ENCODE measurements at regions not wholly inside any gene's neighbourhood (a gene's known extent, or its start where the extent isn't known, plus 50 kb on each side); places are given as distances from the start of the nearest gene placed in this dataset.

DNA sequence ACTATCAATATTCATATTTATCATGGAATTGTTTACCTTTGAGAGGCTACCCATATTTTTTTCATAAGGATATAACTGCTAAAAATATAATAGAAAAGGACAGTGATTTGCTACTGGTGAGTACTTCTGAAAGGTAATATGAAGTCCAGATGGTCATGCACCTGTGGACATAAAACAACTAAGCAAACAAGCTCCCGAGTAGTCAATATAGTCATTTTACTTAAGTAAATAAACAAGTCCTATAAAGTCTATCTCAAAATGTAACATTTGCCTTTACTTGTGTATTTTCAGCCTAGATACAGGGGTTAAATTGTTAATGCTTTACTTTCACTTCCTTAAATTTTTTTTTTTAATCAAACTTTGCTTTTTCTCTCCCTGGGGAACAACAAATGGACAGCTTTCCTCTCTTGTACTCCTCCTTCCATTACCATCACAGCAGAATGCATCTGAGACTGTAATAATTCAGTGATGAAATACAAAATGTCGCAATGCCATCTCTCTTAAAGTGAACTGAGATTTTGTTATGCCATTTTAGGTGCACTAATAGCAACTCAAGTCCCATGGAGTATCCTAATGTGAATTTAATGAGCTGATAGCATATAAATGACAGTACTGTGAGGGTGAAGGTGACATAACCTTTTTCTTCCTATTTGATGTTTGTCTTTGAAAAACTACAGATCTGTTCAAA, 1325.4 kb upstream of the ZEB2 start:
- no peak for ATAC-seq
- TF ChIP-seq SNAI2 (CRISPR knock-in tag; IDR thresholded peaks at IDR 0.05) (no peak), ZFP30 (CRISPR knock-in tag; IDR thresholded peaks at IDR 0.05) (no peak), ZFP3 (CRISPR knock-in tag; IDR thresholded peaks at IDR 0.05) (no peak), TCF4 (CRISPR knock-in tag; IDR thresholded peaks at IDR 0.05; ENCODE audit: borderline replicate concordance) (no peak), GLIS3 (CRISPR knock-in tag; IDR thresholded peaks at IDR 0.05) (no peak), ISL1 (CRISPR knock-in tag; IDR thresholded peaks at IDR 0.05) (peak; percentile 66), PPARA (CRISPR knock-in tag; IDR thresholded peaks at IDR 0.05; ENCODE audit: borderline replicate concordance) (no peak)
- TF ChIP-seq, protein P1, sequence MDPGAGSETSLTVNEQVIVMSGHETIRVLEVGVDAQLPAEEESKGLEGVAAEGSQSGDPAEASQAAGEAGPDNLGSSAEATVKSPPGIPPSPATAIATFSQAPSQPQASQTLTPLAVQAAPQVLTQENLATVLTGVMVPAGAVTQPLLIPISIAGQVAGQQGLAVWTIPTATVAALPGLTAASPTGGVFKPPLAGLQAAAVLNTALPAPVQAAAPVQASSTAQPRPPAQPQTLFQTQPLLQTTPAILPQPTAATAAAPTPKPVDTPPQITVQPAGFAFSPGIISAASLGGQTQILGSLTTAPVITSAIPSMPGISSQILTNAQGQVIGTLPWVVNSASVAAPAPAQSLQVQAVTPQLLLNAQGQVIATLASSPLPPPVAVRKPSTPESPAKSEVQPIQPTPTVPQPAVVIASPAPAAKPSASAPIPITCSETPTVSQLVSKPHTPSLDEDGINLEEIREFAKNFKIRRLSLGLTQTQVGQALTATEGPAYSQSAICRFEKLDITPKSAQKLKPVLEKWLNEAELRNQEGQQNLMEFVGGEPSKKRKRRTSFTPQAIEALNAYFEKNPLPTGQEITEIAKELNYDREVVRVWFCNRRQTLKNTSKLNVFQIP (CRISPR knock-in tag; IDR thresholded peaks at IDR 0.05; ENCODE audit: borderline replicate concordance, low read depth), result no peak

DNA sequence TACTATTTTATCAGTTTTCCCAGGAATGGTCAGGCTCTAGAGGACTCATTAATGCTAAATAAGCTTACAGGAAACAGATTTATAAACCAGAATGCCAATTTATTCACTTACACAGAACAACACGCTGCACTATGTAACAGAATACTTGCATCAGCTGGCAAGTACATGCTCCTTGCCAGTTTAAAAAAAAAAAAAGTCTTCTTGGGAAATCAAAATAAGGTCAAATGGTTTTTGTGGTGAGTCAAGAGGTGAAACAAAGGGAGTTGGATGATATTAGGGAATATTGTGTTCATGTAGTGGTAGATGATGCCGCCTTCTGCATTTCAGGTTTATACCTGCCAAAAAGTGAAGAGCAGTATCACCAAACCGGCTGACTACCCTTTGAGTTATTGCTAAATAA, 1322.1 kb upstream of the ZEB2 start:
- no peak for ATAC-seq
- TF ChIP-seq, protein P1 (CRISPR knock-in tag; IDR thresholded peaks at IDR 0.05; ENCODE audit: borderline replicate concordance, low read depth), result no peak

DNA sequence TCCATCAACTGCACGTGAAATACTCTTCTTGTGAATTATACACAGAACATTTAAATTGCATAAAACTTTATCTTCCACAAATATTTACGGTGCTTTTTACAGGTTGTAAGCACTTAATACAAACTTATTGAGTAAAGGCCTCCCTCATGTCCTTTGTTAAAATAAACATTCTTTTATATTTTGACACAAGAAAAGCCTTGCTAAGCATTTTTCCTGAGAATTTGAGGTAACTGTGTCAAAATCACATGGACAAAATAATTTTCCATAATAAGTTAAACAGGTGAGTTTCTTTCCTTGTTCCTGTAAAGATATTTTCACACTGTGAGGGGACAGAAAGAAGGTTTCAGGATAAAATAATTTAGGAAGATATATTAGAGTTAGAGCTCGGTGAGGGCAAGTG, 1317.1 kb upstream of the ZEB2 start:
- TF ChIP-seq TOX (CRISPR knock-in tag; IDR thresholded peaks at IDR 0.05; ENCODE audit: borderline replicate concordance) (no peak), ZNF565 (CRISPR knock-in tag; conservative IDR thresholded peaks at IDR 0.05; ENCODE audit: low read depth) (no peak), ZFP30 (CRISPR knock-in tag; IDR thresholded peaks at IDR 0.05) (no peak), BACH2 (CRISPR knock-in tag; IDR thresholded peaks at IDR 0.05; ENCODE audit: borderline replicate concordance) (no peak), SNAI2 (CRISPR knock-in tag; IDR thresholded peaks at IDR 0.05) (no peak), CSDC2 (CRISPR knock-in tag; IDR thresholded peaks at IDR 0.05) (no peak), ZFP3 (CRISPR knock-in tag; IDR thresholded peaks at IDR 0.05) (no peak), ARNTL (CRISPR knock-in tag; IDR thresholded peaks at IDR 0.05; ENCODE audit: borderline replicate concordance, low read depth) (no peak), ISL1 (CRISPR knock-in tag; IDR thresholded peaks at IDR 0.05) (no peak), ZNF70 (CRISPR knock-in tag; IDR thresholded peaks at IDR 0.05) (no peak), RARB (CRISPR knock-in tag; IDR thresholded peaks at IDR 0.05) (no peak), PPARA (CRISPR knock-in tag; IDR thresholded peaks at IDR 0.05; ENCODE audit: borderline replicate concordance) (no peak), GLIS3 (CRISPR knock-in tag; IDR thresholded peaks at IDR 0.05) (no peak), TCF4 (CRISPR knock-in tag; IDR thresholded peaks at IDR 0.05; ENCODE audit: borderline replicate concordance) (no peak)
- TF ChIP-seq, protein P2, sequence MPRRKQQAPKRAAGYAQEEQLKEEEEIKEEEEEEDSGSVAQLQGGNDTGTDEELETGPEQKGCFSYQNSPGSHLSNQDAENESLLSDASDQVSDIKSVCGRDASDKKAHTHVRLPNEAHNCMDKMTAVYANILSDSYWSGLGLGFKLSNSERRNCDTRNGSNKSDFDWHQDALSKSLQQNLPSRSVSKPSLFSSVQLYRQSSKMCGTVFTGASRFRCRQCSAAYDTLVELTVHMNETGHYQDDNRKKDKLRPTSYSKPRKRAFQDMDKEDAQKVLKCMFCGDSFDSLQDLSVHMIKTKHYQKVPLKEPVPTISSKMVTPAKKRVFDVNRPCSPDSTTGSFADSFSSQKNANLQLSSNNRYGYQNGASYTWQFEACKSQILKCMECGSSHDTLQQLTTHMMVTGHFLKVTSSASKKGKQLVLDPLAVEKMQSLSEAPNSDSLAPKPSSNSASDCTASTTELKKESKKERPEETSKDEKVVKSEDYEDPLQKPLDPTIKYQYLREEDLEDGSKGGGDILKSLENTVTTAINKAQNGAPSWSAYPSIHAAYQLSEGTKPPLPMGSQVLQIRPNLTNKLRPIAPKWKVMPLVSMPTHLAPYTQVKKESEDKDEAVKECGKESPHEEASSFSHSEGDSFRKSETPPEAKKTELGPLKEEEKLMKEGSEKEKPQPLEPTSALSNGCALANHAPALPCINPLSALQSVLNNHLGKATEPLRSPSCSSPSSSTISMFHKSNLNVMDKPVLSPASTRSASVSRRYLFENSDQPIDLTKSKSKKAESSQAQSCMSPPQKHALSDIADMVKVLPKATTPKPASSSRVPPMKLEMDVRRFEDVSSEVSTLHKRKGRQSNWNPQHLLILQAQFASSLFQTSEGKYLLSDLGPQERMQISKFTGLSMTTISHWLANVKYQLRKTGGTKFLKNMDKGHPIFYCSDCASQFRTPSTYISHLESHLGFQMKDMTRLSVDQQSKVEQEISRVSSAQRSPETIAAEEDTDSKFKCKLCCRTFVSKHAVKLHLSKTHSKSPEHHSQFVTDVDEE (CRISPR knock-in tag; IDR thresholded peaks at IDR 0.05), result no peak
- TF ChIP-seq, protein P3, sequence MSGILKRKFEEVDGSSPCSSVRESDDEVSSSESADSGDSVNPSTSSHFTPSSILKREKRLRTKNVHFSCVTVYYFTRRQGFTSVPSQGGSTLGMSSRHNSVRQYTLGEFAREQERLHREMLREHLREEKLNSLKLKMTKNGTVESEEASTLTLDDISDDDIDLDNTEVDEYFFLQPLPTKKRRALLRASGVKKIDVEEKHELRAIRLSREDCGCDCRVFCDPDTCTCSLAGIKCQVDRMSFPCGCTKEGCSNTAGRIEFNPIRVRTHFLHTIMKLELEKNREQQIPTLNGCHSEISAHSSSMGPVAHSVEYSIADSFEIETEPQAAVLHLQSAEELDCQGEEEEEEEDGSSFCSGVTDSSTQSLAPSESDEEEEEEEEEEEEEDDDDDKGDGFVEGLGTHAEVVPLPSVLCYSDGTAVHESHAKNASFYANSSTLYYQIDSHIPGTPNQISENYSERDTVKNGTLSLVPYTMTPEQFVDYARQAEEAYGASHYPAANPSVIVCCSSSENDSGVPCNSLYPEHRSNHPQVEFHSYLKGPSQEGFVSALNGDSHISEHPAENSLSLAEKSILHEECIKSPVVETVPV (CRISPR knock-in tag; IDR thresholded peaks at IDR 0.05), result no peak
- TF ChIP-seq, protein P4, sequence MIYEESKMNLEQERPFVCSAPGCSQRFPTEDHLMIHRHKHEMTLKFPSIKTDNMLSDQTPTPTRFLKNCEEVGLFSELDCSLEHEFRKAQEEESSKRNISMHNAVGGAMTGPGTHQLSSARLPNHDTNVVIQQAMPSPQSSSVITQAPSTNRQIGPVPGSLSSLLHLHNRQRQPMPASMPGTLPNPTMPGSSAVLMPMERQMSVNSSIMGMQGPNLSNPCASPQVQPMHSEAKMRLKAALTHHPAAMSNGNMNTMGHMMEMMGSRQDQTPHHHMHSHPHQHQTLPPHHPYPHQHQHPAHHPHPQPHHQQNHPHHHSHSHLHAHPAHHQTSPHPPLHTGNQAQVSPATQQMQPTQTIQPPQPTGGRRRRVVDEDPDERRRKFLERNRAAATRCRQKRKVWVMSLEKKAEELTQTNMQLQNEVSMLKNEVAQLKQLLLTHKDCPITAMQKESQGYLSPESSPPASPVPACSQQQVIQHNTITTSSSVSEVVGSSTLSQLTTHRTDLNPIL (CRISPR knock-in tag; IDR thresholded peaks at IDR 0.05; ENCODE audit: low read depth), result no peak
- TF ChIP-seq, protein P5, sequence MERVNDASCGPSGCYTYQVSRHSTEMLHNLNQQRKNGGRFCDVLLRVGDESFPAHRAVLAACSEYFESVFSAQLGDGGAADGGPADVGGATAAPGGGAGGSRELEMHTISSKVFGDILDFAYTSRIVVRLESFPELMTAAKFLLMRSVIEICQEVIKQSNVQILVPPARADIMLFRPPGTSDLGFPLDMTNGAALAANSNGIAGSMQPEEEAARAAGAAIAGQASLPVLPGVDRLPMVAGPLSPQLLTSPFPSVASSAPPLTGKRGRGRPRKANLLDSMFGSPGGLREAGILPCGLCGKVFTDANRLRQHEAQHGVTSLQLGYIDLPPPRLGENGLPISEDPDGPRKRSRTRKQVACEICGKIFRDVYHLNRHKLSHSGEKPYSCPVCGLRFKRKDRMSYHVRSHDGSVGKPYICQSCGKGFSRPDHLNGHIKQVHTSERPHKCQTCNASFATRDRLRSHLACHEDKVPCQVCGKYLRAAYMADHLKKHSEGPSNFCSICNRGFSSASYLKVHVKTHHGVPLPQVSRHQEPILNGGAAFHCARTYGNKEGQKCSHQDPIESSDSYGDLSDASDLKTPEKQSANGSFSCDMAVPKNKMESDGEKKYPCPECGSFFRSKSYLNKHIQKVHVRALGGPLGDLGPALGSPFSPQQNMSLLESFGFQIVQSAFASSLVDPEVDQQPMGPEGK (CRISPR knock-in tag; IDR thresholded peaks at IDR 0.05; ENCODE audit: borderline replicate concordance), result no peak

More for the DNA sequence above, 1317.1 kb upstream of the ZEB2 start:
- ATAC-seq, result no peak
